Transverse colon (tissue), 4 donors: ENCODE measurements at regions not wholly inside any gene's neighbourhood (a gene's known extent, or its start where the extent isn't known, plus 50 kb on each side); places are given as distances from the start of the nearest gene placed in this dataset.
"Not testable (repeated sequence)": the region's sequence is repeated elsewhere in the genome, so short reads cannot be mapped to it uniquely, and the experiment has no call there.

ENCODE experiments used
- DNase-seq: peaks from one replicate; pipeline ENCODE4 v3.0.0-alpha.2; 2019
- H3K27ac ChIP-seq, 4 donors: fragments of 200-600 bp; sonication (generic); 2 replicates each; pipeline ENCODE4 v1.5.1; 2016 to 2018; ENCODE audit warnings: inconsistent platforms in 4 of 4
- H3K27me3 ChIP-seq: fragments of 200-600 bp; sonication (generic); 2 replicates; pipeline ENCODE4 v1.5.1; 2017; ENCODE audit warnings: inconsistent platforms
- H3K36me3 ChIP-seq, 4 donors: fragments of 200-600 bp; sonication (generic); 2 replicates each; pipeline ENCODE4 v1.5.1; 2017 to 2019; ENCODE audit warnings: inconsistent platforms in 4 of 4
- H3K4me1 ChIP-seq, 4 donors: fragments of 200-600 bp; sonication (generic); 2 replicates each; pipeline ENCODE4 v1.5.1; 2017 to 2020; ENCODE audit warnings: inconsistent platforms in 4 of 4
- H3K4me3 ChIP-seq, 4 donors: fragments of 200-600 bp; sonication (generic); 1 replicate in 1 of 4; 2 replicates in 3 of 4; pipeline versions ENCODE4 v1.5.1 to v1.6.1; 2017 to 2019; ENCODE audit warnings: inconsistent platforms in 4 of 4
- H3K9me3 ChIP-seq, 2 donors: fragments of 200-600 bp; sonication (generic); 2 replicates each; pipeline ENCODE4 v1.5.1; 2017 to 2019; ENCODE audit warnings: inconsistent platforms in 2 of 2
- POLR2AphosphoS5 ChIP-seq, 3 donors: sonication (generic); formaldehyde crosslinking; IDR thresholded peaks; one replicate each; pipeline ENCODE4 v1.6.1; 2016; ENCODE audit warnings: antibody characterized with exemption in 3 of 3
- WGBS, 2 donors: methylation state at CpG; one replicate each; pipeline ENCODE4 v1.1.5; 2018; ENCODE audit warnings: low coverage in 1 of 2; 5-methylcytosine and 5-hydroxymethylcytosine counted together
- in situ Hi-C, 4 donors: fragments of 200-750 bp; cut with MboI; loops; one replicate each; pipeline versions ENCODE4 v1.15.0 to v1.15.1; 2017; ENCODE audit warnings: low sequenced_read_pairs in 3 of 4, low pct_ligation_motif_present in 1 of 4, low pct_unique_long_range_greater_than_20kb in 1 of 4
- intact Hi-C: fragments of 100-400 bp; cut with DNase I; formaldehyde crosslinking; loops from one replicate; pipeline ENCODE4 v1.15.1; 2023; ENCODE audit warnings: low total_unique reads

DNA sequence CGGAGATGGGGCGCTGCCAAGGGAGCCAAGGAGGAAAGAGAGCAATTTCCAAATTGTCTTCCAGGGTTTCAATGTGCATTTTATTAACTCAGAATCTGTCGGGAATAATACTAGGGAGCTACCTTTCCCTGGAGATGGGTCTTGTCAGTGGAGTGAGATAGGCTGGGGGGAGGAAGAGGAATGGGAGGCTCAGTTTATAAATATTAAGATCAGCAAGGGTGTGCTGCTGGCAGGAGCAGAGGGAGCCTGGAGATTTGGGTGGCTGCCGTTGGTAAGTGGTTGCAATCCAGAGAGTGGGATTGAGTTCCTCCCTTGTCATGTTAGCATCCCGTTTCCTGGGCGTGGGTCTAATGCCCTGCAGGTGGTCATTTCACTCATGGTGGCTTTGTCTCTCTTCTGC is 89.9 kb upstream of the ZNG1F start:
- in situ Hi-C loops, H3K4me3 ChIP-seq, DNase-seq, intact Hi-C loops, H3K36me3 ChIP-seq, H3K4me1 ChIP-seq, H3K27ac ChIP-seq, H3K27me3 ChIP-seq, H3K9me3 ChIP-seq: not testable (repeated sequence)
- 89% methylated on average over 4 of the region's 6 CpGs; no CpG with 5 or more reads in 1 of the 2 donors for WGBS, 2 donors

DNA sequence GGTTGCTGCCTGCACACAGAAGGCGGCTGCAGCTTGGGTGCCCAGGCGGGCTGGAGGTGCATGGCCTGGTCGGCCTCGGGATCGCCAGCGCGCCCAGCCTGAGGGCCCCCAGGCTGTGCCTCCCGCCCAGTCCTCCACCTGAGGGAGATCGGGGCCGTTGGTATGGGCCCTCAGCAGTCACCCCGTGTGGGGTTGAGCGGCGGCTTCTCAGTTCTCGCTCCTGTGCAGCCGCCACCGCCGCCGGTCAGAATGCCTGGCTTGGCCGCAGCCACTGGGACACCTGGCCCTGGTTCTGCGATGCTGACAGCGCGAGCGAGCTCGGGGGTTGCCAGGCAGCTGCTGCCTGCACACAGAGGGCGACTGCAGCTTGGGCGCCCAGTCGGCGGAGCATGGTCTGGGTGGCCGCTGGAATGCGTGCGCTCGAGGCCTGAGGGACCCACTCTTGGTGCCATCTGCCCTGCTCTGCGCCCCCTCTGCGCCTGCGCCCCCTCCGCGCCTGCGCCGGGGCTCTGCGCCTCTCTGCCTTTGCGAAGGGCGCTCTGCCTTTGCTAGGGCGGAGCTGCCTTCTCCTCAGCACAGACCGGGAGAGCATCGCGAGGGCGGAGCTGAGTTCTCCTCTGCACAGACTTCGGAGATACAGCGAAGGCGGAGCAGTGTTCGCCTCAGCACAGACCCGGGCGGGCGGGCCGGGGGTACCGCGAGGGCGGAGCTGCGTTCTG is 84.6 kb upstream of the ZNG1F start:
- in situ Hi-C loops, H3K36me3 ChIP-seq, H3K9me3 ChIP-seq, intact Hi-C loops, H3K4me1 ChIP-seq: not testable (repeated sequence)
- TF ChIP-seq POLR2AphosphoS5 (IDR thresholded peaks at IDR 0.05), result peak in 2 of 3 donors; percentile 18 to 32
- peaks cover 19% of the 10 kb centered on the region for H3K27me3 ChIP-seq
- peak overlapping the region in 3 of 4 donors; percentile 37 to 51 (median 39) for H3K4me3 ChIP-seq
- peak overlapping the region; percentile 40 to 66 (median 61) for H3K27ac ChIP-seq
- 11% methylated on average over 22 of the region's 59 CpGs; no CpG with 5 or more reads in 1 of the 2 donors for WGBS, 2 donors
- DNase-seq, result peak; percentile 73

DNA sequence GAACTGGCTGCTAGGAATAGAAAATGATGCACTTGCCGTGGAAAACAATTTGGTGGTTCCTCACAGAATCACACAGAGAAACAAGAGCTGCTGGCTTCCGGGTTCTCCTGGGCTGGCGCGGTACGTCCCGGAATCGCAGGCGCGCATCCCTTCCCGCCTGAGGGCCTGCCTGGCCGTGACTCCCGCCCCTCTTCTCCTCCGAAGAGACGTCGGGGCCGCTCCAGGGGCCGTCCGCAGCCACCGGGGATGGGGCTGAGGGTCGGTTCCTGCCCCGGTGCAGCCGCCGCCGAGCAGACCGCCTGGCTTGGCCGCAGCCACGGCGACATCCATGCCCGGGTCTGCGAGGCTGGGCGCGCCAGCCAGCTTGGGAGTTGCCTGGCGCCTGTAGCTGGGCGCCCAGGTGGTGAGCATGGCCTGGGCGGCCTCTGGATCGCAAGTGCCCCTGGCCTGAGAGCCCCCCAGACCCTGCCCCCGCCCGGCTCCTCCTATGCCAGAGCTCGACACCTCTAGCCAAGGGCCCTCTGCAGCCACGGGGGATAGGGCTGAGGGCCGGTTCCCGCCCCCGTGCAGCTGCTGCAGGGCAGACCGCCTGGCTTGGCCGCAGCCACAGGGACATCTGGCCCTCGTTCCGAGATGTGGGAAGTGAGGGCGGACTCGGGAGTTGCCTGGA is 83.9 kb upstream of the ZNG1F start:
- Histone ChIP-seq H3K4me3 (peak overlapping the region; percentile 6 to 41 (median 24)), H3K27ac (peak overlapping the region in 2 of 4 donors; percentile 3 to 58), H3K27me3 (peaks cover 19% of the 10 kb centered on the region)
- intact Hi-C loops, H3K36me3 ChIP-seq, H3K9me3 ChIP-seq, in situ Hi-C loops, H3K4me1 ChIP-seq: not testable (repeated sequence)
- DNase-seq, result peak; percentile 26
- WGBS, 2 donors, result 14 to 23% methylated on average over 14 to 25 of the region's 49 CpGs

DNA sequence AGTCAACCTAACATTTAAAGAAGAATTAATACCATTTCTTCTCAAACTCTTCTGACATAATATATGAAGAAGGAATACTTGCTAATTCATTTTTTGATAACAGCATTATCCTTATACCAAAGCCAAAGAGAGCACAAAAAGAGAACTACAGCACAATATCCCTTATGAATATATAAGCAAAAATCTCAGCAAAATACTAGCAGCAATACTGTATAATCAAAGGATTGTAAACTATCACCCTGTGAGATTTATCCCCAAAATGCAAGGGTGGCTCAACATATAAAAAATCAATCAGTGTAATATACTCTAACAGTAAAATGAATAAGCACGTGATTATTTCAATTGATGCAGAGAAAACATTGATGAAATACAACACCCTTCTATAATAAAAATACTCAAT is 81.9 kb upstream of the ZNG1F start:
- H3K27me3 ChIP-seq, result peaks cover 21% of the 10 kb centered on the region
- H3K9me3 ChIP-seq, in situ Hi-C loops, H3K4me1 ChIP-seq, intact Hi-C loops, H3K36me3 ChIP-seq, H3K4me3 ChIP-seq, DNase-seq, H3K27ac ChIP-seq: not testable (repeated sequence)
- 44 to 57% methylated on average over 1 of the region's 1 CpG for WGBS, 2 donors

DNA sequence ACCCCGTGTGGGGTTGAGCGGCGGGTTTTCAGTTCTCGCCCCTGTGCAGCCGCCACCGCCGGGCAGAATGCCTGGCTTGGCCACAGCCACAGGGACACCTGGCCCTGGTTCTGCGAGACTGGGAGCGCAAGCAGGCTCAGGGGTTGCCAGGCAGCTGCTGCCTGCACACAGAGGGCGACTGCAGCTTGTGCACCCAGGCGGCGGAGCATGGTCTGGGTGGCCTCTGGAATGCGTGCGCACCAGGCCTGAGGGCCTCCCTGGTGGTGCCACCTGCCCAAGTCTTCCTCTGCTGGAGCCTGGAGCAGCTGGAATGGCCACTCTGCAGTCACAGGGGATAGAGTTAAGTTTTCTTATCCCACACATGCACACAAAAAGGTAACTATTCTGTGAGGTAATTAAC is 80.4 kb upstream of the ZNG1F start:
- DNase-seq, intact Hi-C loops: not testable (repeated sequence)
- WGBS, 2 donors, result 72 to 90% methylated on average over 4 to 5 of the region's 14 CpGs

DNA sequence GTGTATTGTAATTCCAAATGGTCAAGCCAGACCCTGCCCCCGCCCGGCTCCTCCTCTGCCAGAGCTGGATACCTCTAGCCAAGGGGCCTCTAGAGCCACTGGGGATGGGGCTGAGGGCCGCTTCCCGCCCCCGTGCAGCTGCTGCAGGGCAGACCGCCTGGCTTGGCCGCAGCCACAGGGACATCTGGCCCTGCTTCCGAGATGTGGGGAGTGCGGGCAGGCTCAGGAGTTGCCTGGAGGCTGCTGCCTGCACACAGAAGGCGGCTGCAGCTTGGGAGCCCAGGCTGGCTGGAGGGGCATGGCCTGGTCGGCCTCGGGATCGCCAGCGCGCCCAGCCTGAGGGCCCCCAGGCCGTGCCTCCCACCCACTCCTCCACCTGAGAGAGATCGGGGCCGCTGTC is 79.9 kb upstream of the ZNG1F start:
- H3K9me3 ChIP-seq, H3K4me3 ChIP-seq, DNase-seq, H3K4me1 ChIP-seq, in situ Hi-C loops, H3K36me3 ChIP-seq, H3K27ac ChIP-seq, intact Hi-C loops: not testable (repeated sequence)
- WGBS, 2 donors, result 54% methylated on average over 12 of the region's 18 CpGs; no CpG with 5 or more reads in 1 of the 2 donors
- peaks cover 22% of the 10 kb centered on the region for H3K27me3 ChIP-seq

More for the DNA sequence above, 80.4 kb upstream of the ZNG1F start:
- H3K4me3 ChIP-seq, H3K9me3 ChIP-seq, H3K4me1 ChIP-seq, in situ Hi-C loops, H3K36me3 ChIP-seq, H3K27ac ChIP-seq: not testable (repeated sequence)
- peaks cover 22% of the 10 kb centered on the region for H3K27me3 ChIP-seq

DNA sequence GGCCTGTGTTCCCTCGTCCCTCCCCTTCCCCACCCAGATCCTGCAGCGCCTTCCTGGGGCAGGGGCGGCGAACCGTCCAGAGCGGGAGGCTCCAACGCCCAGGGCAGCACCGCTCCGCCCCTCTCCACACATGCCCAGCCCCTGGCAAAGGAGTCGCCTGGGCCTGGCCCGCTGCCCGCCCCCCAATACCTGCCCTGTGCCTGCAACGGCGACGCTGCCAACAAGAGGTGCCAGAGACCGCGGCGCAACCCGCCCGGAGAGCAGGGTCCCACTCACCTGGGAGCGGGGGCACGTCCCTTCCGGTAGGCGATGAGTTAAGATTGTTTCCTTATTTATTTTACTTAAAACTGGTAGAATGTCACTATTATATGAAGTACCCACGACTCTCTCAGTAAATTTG is 77.5 kb upstream of the ZNG1F start:
- H3K9me3 ChIP-seq, H3K4me3 ChIP-seq, in situ Hi-C loops, H3K36me3 ChIP-seq, intact Hi-C loops, H3K4me1 ChIP-seq, H3K27ac ChIP-seq, DNase-seq: not testable (repeated sequence)
- WGBS, 2 donors, result 28 to 55% methylated on average over 5 to 13 of the region's 25 CpGs
- H3K27me3 ChIP-seq, result peaks cover 19% of the 10 kb centered on the region

DNA sequence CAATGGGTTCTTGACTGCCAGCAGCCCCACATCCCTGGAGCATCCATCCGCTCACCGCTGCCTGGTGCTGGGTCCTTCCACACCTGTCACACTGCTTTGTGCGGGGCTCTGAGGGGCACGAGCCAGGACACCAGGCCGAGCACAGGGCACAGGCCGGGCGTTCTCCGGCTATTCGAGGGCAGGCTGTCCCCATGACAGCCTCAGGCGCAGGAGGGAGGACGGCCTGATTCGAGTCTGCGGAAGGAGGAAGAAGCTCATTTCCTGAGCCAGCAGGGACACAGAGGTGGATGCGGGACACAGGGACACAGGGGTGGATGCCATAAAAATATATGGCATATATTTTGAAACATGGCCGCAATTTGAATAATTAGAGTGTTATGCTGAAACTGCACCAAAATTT is 76.9 kb upstream of the ZNG1F start:
- H3K27me3 ChIP-seq, result peaks cover 15% of the 10 kb centered on the region
- H3K27ac ChIP-seq, intact Hi-C loops, DNase-seq, in situ Hi-C loops, H3K36me3 ChIP-seq, H3K4me1 ChIP-seq, H3K9me3 ChIP-seq, H3K4me3 ChIP-seq: not testable (repeated sequence)
- WGBS, 2 donors, result 47% methylated on average over 6 of the region's 15 CpGs; no CpG with 5 or more reads in 1 of the 2 donors

DNA sequence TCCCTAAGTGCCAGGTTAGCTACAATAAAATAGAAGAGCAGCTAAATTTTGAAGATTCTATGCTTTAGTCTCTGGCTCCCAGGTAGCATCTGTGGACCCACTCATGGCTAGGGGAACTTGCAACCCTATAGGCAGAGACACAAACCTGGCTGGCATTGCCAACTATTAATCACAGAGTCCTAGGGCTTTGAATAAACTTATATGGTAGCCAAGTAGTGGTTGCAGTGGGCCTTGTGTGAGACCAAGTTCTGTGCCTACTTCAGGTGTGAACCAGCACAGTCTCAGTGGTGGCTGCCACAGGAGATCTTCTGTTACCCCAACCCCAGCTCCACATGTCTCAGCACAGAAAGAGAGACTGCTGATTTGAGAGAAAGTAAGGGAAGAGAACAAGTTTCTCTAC is 62.9 kb upstream of the ZNG1F start:
- intact Hi-C loops, H3K4me1 ChIP-seq, in situ Hi-C loops: not testable (repeated sequence)

DNA sequence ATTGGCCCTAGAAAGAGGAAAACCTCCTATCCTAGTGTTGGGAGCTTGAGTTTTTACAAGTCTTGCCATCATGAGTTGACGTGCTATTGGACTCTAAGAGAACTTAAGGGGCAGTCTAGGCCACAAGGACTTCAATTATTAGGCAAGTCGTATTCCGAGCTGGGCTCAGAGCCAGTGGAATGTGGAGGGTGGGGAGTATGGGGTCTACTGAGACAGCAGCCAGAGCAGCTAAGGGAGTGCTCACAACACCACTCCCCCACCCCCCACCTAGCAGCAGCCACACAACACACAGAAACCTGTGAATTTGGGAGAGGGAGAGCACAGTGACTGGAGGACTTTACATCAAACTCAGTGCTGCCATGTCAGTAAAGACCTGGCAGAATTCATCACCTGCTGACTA is 62.0 kb upstream of the ZNG1F start:
- H3K27me3 ChIP-seq, intact Hi-C loops, H3K4me3 ChIP-seq, H3K36me3 ChIP-seq, in situ Hi-C loops, H3K4me1 ChIP-seq, H3K9me3 ChIP-seq, DNase-seq, H3K27ac ChIP-seq: not testable (repeated sequence)
- 31 to 50% methylated on average over 2 to 3 of the region's 3 CpGs for WGBS, 2 donors

More for the DNA sequence above, 62.9 kb upstream of the ZNG1F start:
- not testable (repeated sequence) for H3K9me3 ChIP-seq, H3K4me3 ChIP-seq, H3K27me3 ChIP-seq, DNase-seq, H3K36me3 ChIP-seq, H3K27ac ChIP-seq
